GM21723 (cell line): ENCODE measurements at regions not wholly inside any gene's neighbourhood (a gene's known extent, or its start where the extent isn't known, plus 50 kb on each side); places are given as distances from the start of the nearest gene placed in this dataset.
A peak's percentile ranks its signal among the peaks of the same experiment; 100 is the strongest.
"Not testable (repeated sequence)": the region's sequence is repeated elsewhere in the genome, so short reads cannot be mapped to it uniquely, and the experiment has no call there.

Experiments
- ATAC-seq: cut with Tn5 transposase; IDR thresholded peaks from one replicate; pipeline ENCODE4 v1.9.1; 2021; ENCODE audit warnings: mild to moderate bottlenecking, moderate library complexity; ENCODE audit not compliant: unreplicated experiment

- no peak for ATAC-seq
Measured at GRCh38 chr4:181043486-181043885, 1199.7 kb upstream of the TENM3 start.

- ATAC-seq = no peak
Measured at GRCh38 chr4:181046809-181047208, 1196.4 kb upstream of the TENM3 start.

- ATAC-seq = no peak
Measured at GRCh38 chr4:181051931-181052330, 1191.3 kb upstream of the TENM3 start.

- ATAC-seq = no peak
Measured at GRCh38 chr4:181061787-181062186, 1181.4 kb upstream of the TENM3 start.

GRCh38 chr4:181063212-181063611 is 1180.0 kb upstream of the TENM3 start:
- no peak for ATAC-seq

- ATAC-seq = no peak
Measured at GRCh38 chr4:181077341-181077740, 1165.9 kb upstream of the TENM3 start.

- ATAC-seq = no peak
Measured at GRCh38 chr4:181078196-181078595, 1165.0 kb upstream of the TENM3 start.

- no peak for ATAC-seq
Measured at GRCh38 chr4:181083757-181084361, 1159.3 kb upstream of the TENM3 start.

- no peak for ATAC-seq
Measured at GRCh38 chr4:181085557-181085956, 1157.6 kb upstream of the TENM3 start.

- no peak for ATAC-seq
Measured at GRCh38 chr4:181105487-181105886, 1137.7 kb upstream of the TENM3 start.

GRCh38 chr4:181106398-181106797 is 1136.8 kb upstream of the TENM3 start:
- ATAC-seq = no peak

GRCh38 chr4:181108237-181108636 is 1135.0 kb upstream of the TENM3 start:
- no peak for ATAC-seq

GRCh38 chr4:181119186-181119585 is 1124.0 kb upstream of the TENM3 start:
- ATAC-seq = no peak

GRCh38 chr4:181121733-181122132 is 1121.5 kb upstream of the TENM3 start:
- ATAC-seq = no peak

GRCh38 chr4:181127171-181127570 is 1116.0 kb upstream of the TENM3 start:
- no peak for ATAC-seq

- ATAC-seq = not testable (repeated sequence)
Measured at GRCh38 chr4:181130317-181130716, 1112.9 kb upstream of the TENM3 start.

GRCh38 chr4:181137351-181137750 is 1105.9 kb upstream of the TENM3 start:
- no peak for ATAC-seq

- no peak for ATAC-seq
Measured at GRCh38 chr4:181138116-181138515, 1105.1 kb upstream of the TENM3 start.

- ATAC-seq = no peak
Measured at GRCh38 chr4:181140037-181140603, 1103.1 kb upstream of the TENM3 start.

GRCh38 chr4:181143250-181143854 is 1099.8 kb upstream of the TENM3 start:
- ATAC-seq = peak; percentile 91

GRCh38 chr4:181146051-181146450 is 1097.2 kb upstream of the TENM3 start:
- ATAC-seq = no peak

- ATAC-seq = no peak
Measured at GRCh38 chr4:181147416-181147951, 1095.7 kb upstream of the TENM3 start.
